ENCODE measurements at regions not wholly inside any gene's neighbourhood (a gene's known extent, or its start where the extent isn't known, plus 50 kb on each side); places are given as distances from the start of the nearest gene placed in this dataset.

DNA sequence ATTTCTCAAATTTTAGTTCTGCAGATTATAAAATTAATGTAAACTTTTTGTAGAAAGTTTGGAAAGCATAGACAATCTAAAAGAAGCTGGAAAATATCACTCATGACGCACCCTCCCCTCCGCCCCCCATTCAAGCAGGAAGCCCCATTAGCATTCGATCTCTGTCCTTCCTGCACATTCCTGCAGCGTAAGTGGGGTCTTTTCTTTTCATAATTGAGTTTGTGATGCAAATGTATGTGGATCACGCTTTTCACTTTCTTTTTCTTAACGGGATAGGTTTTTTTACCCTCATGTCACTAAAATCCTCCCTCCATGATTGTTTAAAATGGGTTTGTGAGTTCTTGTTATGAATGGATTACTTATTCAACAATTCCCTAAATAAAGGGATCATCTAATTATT is 181.7 kb upstream of the HDAC4 start:
- TF ChIP-seq CTCF (IDR thresholded peaks at IDR 0.05; ENCODE audit: low read depth, low read length, missing input control) (no peak), NR2F2 (IDR thresholded peaks at IDR 0.05) (no peak), GABPA (IDR thresholded peaks at IDR 0.05 in 1 of 2, conservative IDR thresholded peaks at IDR 0.05 in 1 of 2) (no peak), RXRA (IDR thresholded peaks at IDR 0.05) (no peak), RAD21 (IDR thresholded peaks at IDR 0.05) (no peak), EGR1 (IDR thresholded peaks at IDR 0.05; ENCODE audit: low read depth in 2 of 2) (no peak), JUND (IDR thresholded peaks at IDR 0.05) (no peak), TAF1 (conservative IDR thresholded peaks at IDR 0.05) (no peak)
- TF ChIP-seq, protein P1, sequence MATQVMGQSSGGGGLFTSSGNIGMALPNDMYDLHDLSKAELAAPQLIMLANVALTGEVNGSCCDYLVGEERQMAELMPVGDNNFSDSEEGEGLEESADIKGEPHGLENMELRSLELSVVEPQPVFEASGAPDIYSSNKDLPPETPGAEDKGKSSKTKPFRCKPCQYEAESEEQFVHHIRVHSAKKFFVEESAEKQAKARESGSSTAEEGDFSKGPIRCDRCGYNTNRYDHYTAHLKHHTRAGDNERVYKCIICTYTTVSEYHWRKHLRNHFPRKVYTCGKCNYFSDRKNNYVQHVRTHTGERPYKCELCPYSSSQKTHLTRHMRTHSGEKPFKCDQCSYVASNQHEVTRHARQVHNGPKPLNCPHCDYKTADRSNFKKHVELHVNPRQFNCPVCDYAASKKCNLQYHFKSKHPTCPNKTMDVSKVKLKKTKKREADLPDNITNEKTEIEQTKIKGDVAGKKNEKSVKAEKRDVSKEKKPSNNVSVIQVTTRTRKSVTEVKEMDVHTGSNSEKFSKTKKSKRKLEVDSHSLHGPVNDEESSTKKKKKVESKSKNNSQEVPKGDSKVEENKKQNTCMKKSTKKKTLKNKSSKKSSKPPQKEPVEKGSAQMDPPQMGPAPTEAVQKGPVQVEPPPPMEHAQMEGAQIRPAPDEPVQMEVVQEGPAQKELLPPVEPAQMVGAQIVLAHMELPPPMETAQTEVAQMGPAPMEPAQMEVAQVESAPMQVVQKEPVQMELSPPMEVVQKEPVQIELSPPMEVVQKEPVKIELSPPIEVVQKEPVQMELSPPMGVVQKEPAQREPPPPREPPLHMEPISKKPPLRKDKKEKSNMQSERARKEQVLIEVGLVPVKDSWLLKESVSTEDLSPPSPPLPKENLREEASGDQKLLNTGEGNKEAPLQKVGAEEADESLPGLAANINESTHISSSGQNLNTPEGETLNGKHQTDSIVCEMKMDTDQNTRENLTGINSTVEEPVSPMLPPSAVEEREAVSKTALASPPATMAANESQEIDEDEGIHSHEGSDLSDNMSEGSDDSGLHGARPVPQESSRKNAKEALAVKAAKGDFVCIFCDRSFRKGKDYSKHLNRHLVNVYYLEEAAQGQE (IDR thresholded peaks at IDR 0.05), result no peak

Measured in liver (tissue), 3 donors.